Right ventricle myocardium superior (tissue), 1 donor: ENCODE measurements at regions not wholly inside any gene's neighbourhood (a gene's known extent, or its start where the extent isn't known, plus 50 kb on each side); places are given as distances from the start of the nearest gene placed in this dataset.
"Not testable (repeated sequence)": the region's sequence is repeated elsewhere in the genome, so short reads cannot be mapped to it uniquely, and the experiment has no call there.

ENCODE experiments used
- ATAC-seq: fragments of 200-7000 bp; cut with Tn5 transposase; one replicate; pipeline ENCODE4 v1.9.1; 2020; ENCODE audit warnings: mild to moderate bottlenecking; ENCODE audit not compliant: poor library complexity
- DNase-seq: peaks from one replicate; pipeline ENCODE4 v3.0.0-alpha.2; 2020
- intact Hi-C: fragments of 100-400 bp; cut with DNase I; formaldehyde crosslinking; loops from one replicate; pipeline ENCODE4 v1.11.2; 2022
- donor health status: DM: no; HTN: yes; CAD: no; lungs with severe emphysema.

DNA sequence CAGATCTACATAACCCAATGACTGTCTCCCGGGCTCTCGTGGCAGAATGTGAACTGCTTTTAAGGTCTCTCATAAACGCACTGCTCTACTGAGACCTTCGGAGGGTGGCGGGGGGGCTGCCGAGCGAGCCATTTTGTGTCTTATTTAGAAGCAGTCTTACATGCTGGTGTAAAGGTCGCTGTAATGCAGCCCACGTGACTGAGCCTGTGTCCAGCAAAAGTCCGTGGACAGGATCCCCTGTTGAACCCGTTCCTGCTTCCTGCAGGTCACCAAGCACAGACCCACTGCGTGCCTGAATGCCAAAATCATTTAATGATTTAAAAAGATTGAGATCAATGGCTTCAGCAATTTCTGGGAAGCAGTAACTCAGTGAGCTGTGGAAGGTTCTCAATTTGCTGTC, 415.9 kb downstream of the BCOR start:
- intact Hi-C loops, result no loop called here
- DNase-seq, result no peak
- no peak for ATAC-seq

DNA sequence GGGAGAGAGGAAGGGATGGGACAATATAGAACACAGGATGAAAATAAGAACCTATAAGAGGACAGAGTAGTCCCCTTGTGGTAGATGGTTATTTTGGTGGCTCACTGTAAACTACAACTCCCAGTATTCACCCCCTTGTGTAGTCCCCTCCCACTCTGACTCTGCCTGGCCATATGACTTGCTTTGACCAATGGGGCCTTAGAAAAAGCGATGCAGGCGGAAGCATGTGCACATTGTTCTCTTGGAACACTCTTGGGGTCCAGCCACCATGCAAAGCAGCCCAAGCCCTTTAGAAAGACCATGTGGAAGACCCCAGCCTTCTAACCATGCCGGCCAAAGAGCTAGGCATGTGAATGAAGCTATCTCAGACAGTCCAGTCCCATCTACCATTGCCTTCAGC, 415.0 kb downstream of the BCOR start:
- no peak for ATAC-seq
- intact Hi-C loops, result no loop called here
- DNase-seq, result no peak

DNA sequence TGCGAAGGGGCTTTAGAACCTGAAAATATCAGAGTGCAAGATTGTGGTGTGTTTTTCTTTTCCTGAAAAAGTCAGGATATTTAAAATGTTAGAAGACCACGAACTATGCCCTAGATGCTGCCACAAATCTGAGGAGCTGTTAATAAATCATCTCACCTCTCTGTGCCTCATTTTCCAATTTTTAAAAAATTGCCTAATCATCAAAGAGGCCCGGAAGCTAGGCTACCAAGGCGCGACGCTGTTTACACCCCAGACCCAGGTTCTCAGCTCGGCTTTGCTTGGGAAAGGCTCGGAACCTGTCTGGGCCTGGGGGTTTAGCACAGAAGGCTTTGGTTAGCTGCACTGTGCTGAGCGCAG, 409.6 kb downstream of the BCOR start:
- DNase-seq, result no peak
- intact Hi-C loops, result no loop called here
- no peak for ATAC-seq

DNA sequence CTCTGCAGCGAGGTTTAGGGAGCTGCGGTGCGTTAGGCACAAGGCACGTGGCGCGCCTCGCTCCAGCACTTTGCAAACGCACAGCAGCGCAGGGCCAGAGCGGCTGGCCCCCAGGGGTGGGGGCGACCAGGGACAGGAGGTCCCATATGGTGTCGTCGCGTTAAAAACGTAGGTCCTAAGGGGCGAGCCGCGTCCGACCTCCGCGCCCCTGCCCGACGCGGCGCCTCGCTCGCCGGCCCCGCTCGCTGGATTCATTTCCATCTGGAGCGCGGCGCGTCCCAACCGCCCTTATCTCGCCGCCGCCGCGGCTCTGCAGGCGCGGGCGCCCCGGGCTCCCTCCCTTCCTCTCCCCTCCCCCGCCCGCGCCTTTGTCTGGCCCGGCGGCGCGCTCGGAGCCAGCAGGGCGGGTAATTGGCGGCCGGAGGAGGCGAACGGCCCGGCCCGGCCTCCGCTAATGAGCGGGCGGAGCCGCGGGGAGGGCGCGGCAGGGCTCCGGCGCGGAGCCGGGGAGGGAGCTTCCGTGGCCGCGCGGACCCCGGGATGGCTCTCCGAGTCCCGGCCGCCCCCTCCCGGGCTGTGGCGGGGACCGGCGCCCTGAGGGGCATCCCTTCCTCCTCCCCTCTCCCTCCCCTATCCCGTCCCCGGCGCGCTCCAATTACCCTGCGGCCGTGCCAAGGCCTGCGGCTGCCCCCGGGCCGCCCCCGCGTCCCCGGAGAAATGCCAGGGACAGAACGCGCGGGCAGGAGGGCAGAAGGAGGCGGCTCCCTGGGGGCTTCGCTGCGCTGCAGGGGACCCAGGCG, 409.0 kb downstream of the BCOR start:
- intact Hi-C loops, result no loop called here
- peak; percentile 78 for DNase-seq
- peak; percentile 96 for ATAC-seq

DNA sequence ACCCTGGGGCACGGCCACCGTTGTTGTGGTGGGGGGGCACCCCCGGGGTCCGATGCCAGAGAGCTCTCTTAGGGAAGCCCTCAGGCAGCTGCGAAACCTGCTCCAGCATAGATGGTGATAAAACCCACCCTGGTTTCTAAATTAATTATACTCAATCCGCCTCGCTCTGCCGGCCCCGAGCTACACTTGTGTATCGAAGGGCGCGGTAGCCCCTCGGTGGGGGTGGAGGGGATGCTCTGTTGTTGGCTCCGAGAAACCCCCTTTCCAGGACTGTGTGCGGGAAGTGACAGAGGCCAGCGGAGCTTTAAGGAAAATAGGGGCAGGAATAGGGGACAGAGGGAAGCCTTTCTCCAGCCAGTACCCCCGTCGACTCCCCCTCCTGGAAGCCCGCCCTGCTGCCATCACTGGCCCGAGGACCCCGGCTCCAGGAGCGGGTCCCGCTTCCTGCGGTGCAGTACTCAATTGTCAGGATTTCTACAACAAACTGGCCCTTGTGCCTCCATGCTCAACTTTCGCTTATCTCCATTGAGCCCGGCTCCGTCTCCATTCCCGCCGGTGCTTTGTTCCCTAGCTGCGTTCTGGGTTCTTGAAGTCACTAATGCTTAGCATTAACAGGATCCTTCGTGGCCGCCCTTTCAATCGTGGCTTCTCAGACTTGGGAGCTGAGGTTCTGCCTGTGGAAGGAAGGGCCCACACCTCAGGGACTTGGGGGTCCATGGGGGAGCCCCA, 408.2 kb downstream of the BCOR start:
- intact Hi-C loops, result no loop called here
- ATAC-seq (peak; percentile 5), DNase-seq (no peak)

DNA sequence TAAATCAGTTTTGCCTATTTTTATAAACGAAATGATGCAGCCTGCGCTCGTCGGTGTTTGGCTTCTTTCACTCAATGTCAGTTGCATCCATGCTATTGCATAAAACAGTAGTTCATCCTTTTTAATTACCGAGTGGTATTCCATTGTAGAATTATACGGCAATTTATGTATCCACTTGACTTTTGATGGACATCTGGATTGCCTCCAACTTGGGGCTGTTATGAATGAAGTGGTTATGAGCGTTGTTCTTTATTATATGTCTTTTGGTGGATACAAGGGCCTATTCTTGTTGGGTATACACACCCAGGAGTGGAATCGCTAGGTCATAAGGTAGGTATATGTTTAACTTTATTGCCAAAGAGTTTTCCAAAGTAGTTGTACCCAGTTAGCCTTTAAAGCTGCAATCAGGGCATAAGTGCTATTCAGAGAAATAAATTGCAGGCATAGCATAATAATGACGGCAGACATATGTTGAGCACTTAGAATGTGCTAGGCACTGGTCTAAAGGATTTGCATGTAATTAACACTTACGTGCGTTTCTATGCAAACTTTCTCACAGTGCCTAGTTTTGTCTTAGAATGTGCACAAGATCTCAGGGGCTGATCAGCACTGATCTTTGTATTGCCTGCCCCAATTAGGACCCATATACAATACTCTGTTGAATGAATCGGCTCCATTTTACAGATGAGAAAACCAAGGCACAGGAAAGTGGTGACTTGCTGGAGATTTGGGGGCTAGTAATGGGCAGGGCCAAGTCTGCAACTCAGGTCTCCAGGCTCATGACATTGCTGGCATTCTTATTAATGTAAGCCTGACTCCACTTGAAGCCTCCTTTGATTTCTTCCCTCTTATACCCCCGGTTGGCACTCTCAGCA, 407.0 kb downstream of the BCOR start:
- DNase-seq, result no peak
- ATAC-seq, result no peak
- intact Hi-C loops, result no loop called here

DNA sequence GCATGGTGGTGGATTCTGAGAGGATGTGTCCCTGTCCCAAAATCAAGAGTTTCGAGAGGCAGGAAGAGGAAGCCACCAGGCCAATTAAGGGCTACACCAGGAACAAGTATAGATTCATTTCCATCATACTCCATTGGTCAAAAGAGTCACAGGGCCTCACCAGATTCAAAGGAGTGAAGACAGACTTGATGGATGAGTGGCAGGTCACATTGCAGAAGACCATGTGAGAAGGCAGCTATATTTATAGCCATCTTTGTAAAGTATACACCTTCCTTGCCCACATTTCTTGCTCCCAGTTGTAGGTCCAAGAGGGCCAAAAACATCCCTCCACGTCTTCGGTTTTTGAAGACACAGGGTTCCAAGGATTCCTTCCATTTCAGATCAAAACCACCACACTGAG, 406.0 kb downstream of the BCOR start:
- intact Hi-C loops, result no loop called here
- no peak for ATAC-seq
- DNase-seq, result no peak

DNA sequence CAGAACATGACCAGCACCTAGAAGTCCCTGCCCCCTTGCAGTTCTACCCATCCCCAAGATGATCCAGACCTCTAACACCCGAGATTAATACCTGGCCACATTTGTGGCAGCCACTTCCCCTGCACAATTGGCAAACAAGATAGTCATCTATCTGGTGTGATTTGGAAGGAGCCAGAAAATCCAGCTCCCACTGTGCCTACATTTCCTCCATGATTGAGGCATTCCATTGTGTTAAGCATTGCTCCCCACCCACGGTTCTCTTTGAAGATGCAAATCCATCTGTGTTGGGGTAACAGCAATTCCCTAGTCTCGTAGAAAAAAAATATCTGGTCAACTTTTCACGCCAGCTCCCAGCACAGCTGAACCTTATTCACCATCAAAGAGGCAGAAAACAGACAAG, 405.0 kb downstream of the BCOR start:
- ATAC-seq, result no peak
- intact Hi-C loops, result no loop called here
- no peak for DNase-seq

DNA sequence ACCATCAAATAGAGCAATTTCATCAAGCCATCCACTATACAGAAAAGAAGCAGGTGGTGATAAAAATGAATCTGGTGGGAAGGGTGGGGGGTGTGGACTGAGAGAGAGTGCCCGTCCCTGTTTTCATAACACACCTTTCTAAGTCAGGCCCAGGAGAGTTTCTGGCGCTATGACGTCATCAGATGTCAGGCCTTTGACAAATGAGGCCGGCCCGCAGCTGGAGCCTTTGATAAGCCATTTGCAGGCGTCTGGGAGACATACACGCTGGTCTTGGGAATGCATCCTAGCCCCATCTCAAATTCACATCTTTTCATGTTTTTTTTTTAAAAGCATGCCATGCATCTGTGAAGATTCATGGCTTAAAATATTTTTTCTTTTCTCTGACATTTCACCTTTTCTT, 404.5 kb downstream of the BCOR start:
- no peak for DNase-seq
- ATAC-seq, result no peak
- intact Hi-C loops, result no loop called here

DNA sequence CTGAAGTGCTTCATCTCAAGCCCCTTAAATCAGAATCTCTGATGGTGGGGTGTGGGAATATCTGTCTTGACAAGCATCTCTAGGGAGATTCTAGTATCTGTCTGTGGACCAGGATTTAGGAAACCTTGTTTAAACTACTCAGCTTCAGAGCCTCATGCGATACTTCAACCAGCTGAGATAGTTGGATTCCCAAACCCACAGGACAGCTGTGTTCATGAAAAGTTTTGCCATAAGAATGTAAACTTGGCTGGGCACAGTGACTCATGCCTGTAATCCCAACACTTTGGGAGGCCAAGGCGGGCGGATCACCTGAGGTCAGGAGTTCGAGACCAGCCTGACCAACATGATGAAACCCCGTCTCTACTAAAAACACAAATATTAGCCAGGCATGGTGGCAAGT, 395.1 kb downstream of the BCOR start:
- ATAC-seq, intact Hi-C loops, DNase-seq: not testable (repeated sequence)

DNA sequence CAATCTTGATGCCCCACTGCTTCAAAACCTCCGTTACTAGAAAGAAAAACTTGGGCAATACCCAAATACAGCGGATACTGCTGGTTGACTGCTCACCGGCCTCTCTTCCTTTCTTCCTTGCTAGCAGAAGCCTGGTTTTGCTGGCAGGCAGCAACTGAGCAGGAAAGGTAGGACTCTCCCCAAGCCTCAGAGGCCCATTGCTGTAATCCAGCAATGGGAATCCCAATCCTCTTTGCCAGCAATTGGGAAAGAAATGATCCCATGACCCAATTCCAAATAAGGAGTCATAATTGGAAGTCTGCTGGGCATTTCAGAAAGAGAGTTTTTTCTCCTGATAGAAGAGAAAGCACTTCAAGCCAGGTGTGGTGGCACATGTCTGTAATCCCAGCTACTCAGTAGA, 394.5 kb downstream of the BCOR start:
- intact Hi-C loops, result no loop called here
- DNase-seq (no peak), ATAC-seq (no peak)

DNA sequence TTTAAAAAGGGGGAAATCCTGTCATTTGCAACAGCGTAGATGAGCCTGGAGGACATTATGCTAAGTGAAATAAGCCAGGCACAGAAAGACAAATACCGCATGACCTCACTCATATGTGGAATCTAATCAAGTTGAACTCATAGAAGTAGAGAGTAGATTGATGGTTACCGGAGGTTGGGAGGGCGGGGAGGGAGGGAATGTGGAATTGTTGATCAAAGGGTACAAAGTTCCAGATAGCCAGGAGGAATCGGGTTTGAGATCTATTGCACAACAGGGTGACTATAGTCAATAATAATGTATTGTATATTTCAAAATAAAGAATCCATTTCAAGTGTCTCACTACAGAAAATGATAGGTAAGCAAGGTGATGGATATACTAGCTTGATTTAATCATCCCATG, 393.2 kb downstream of the BCOR start:
- intact Hi-C loops, result no loop called here
- DNase-seq, result no peak
- ATAC-seq, result no peak

DNA sequence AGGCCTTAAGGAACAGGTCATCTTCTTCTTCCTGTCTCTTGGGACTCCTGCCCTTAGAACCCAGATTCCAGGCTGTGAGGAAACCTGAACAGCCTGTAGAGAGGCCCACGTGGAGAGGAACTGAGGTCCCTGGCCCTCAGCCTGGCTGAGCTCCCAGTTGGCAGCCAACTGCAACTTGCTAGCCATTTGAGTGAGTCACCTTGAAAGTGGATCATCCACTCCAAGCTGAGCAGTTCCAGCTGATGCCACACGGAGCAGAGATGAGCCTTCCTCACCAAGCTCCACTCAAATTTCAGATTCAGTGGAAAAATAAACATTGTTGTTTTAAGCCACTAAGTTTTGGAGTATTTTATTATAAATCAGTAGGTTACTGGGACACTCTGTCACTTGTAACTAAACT, 392.5 kb downstream of the BCOR start:
- peak; percentile 65 for DNase-seq
- intact Hi-C loops, result no loop called here
- peak; percentile 80 for ATAC-seq

DNA sequence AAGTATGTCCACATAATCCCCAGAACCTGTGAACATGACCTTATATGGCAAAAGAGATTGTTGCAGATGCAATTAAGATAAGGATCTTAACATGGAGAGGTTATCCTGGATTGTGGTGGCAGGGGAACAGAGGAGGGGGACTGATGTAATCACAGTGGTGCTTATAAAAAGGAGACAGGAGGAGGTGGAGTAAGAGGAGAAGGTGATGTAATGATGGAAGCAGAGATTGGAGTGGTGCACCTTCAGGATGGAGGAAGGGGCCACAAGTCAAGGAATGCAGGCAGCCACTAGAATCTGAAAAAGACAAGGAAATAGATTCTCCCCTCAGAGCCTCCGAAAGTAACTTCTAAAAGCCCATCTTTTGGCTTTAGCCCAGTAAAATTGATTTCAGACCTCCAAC, 388.4 kb downstream of the BCOR start:
- intact Hi-C loops, result no loop called here
- ATAC-seq, result no peak
- no peak for DNase-seq

DNA sequence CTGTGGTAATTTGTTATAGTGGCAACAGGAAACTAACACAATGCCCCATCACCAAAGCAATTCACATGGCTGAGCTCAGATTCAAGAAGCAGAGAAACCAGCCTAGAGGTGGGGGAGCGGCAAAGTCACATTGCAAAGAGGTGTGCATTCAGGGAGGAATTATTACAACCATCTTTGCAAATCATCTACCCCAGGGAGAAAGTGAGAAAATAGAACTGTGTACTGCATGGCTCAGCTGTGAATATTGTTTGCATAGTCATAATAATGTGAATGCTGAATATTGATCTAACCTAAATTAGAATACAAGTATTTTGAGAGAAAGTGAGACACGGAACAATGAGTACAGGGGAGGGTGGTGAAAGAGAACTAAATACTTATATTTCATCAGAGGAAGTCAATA, 387.9 kb downstream of the BCOR start:
- intact Hi-C loops, result no loop called here

DNA sequence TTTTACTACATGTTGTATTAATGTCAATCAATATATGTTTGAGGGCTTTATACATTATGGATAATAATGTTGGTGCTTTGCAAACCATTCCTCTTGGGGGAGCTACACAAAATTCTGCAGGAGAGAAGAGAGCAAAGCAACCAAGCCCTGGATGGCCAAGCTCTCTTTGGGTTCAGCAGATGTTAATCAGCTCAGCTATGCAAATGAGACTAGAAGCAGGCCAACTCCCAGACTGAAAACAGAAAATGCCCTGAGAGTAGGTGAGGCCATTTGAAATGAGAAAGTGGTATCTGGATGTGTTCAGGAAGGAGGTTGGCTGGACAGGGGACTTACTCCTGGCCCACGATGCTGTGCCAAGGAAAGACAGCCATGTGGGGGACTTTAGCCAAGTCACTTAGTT, 387.0 kb downstream of the BCOR start:
- ATAC-seq (no peak), DNase-seq (no peak)
- intact Hi-C loops, result no loop called here

More for the DNA sequence above, 387.9 kb downstream of the BCOR start:
- no peak for ATAC-seq
- no peak for DNase-seq

DNA sequence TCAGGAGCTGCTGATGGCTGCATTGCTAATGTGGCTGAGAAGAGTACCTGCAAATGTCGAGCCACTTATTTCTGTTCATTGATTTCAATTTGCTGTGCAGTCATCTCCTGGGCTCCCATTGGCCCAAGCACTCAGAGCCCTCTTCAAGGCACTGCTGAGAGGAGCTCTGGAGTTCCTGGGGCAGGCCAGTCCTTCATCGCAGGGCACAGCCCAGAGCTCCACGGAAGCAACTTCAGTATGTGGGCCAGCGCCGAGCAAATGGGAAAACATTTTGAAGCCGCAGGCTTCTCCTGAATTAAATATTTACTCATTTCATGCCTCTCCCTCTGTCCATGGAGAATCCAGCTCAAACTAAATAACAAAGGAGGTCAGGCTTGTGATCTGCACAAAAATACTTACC, 383.3 kb downstream of the BCOR start:
- DNase-seq, result no peak
- ATAC-seq, result no peak
- intact Hi-C loops, result no loop called here

DNA sequence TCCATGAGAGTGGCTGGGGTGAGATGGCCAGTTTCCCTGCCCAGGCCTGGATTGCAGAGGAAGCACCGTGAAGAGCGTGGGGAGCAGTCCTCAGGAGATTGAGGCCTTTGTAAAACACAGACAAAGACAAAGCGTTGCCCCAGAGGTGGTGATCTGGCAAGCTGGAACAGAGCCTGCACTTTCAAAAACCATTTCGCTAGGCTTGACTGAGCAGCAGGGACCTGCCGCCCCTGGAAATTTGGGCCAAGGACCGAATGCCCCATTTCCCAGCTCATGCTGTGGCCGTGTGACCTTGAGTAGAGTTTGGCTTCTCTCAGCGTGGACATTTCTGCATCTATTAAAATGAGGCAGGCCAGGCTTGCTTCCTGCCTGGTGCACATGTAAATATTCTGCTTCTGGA, 381.4 kb downstream of the BCOR start:
- no peak for ATAC-seq

DNA sequence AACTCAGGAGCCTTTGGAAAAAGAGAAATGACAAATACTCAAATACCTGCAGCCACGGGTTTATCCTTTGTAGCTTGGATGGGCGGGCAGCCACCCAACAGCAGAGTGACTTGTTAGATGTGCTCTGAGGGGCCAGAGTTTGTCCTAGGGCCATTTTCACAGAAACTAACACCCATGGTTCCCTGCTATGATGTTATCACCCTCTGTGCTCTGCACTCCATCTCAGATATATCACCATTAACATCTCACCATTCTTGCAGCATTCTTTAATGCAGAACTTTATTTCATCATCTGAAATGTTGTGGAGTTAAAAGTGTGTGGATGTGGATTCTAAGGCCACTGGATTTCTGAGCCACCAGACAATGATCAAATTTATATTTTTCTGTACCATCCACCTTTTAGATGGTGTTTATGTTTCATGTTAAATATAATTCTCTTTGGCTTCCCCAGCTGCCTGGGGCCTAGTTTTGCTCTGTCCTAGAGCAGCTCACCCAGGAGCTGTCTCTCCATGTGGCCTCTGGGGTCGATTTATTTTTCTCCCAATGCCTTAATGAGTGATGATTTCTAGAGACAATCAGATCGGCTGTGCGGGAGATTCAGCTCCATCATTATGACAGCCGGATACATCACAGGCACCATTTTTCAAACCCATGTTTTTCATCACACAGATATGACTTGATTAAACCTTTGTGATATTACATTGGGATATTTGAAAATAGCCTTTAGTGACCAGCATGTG, 380.8 kb downstream of the BCOR start:
- DNase-seq, result no peak
- ATAC-seq, result no peak
- intact Hi-C loops, result no loop called here

More for the DNA sequence above, 381.4 kb downstream of the BCOR start:
- no peak for DNase-seq
- intact Hi-C loops, result no loop called here
